Heart right ventricle (tissue), 16 donors: ENCODE measurements at regions not wholly inside any gene's neighbourhood (a gene's known extent, or its start where the extent isn't known, plus 50 kb on each side); places are given as distances from the start of the nearest gene placed in this dataset.

Experiments used
- ATAC-seq, 8 donors: fragments of 200-7000 bp; cut with Tn5 transposase; one replicate each; pipeline ENCODE4 v1.9.1; 2020; ENCODE audit warnings: mild to moderate bottlenecking in 8 of 8, moderate library complexity in 8 of 8, moderate number of reproducible peaks in 1 of 8
- DNase-seq, 2 donors: peaks; one replicate each; pipeline ENCODE4 v3.0.0-alpha.2; 2020
- H3K27ac ChIP-seq, 10 donors: fragments of 200-600 bp; sonication (generic) in 2 of 10; one replicate each; pipeline versions ENCODE4 v1.5.0 to v1.8.0; 2020 to 2022; ENCODE audit warnings: mild to moderate bottlenecking in 3 of 10
- H3K27me3 ChIP-seq, 7 donors: fragments of 200-600 bp; one replicate each; pipeline ENCODE4 v1.8.0; 2021 to 2022; ENCODE audit warnings: mild to moderate bottlenecking in 2 of 7
- H3K36me3 ChIP-seq, 9 donors: fragments of 200-600 bp; sonication (generic) in 1 of 9; one replicate each; pipeline versions ENCODE4 v1.5.0 to v1.8.0; 2020 to 2022; ENCODE audit warnings: mild to moderate bottlenecking in 2 of 9
- H3K4me1 ChIP-seq, 9 donors: fragments of 200-600 bp; sonication (generic) in 1 of 9; one replicate each; pipeline versions ENCODE4 v1.5.0 to v1.8.0; 2020 to 2022; ENCODE audit warnings: mild to moderate bottlenecking in 4 of 9
- H3K4me3 ChIP-seq, 10 donors: fragments of 200-600 bp; sonication (generic) in 2 of 10; one replicate each; pipeline versions ENCODE4 v1.5.0 to v1.8.0; 2020 to 2022; ENCODE audit warnings: mild to moderate bottlenecking in 7 of 10, moderate library complexity in 2 of 10
- H3K9me3 ChIP-seq, 11 donors: fragments of 200-600 bp in 10 of 11; sonication (generic) in 2 of 11; one replicate each; pipeline versions ENCODE4 v1.5.0 to v1.8.0; 2013 to 2022; ENCODE audit warnings: mild to moderate bottlenecking in 2 of 11, control low read depth in 1 of 11, moderate library complexity in 1 of 11
- CTCF ChIP-seq, 9 donors: fragments of 200-600 bp; sonication (generic) in 2 of 9; IDR thresholded peaks; one replicate each; pipeline versions ENCODE4 v1.5.0 to v1.8.0; 2021 to 2022; ENCODE audit warnings: antibody characterized with exemption in 9 of 9, mild to moderate bottlenecking in 5 of 9, moderate library complexity in 1 of 9
- WGBS, 2 donors: extraction: QIAGEN DNeasy Blood & Tissue Kit; methylation state at CpG; one replicate each; pipeline ENCODE4 v1.1.7; 2013; ENCODE audit warnings: inconsistent platforms in 1 of 2; 5-methylcytosine and 5-hydroxymethylcytosine counted together
- intact Hi-C, 10 donors: fragments of 100-400 bp; cut with DNase I; formaldehyde crosslinking; loops; one replicate each; pipeline versions ENCODE4 v1.11.1 to v1.14.2; 2022
- donor health status: Arrhythmogenic right ventricular cardiomyopathy.
- donor health status: ischemic (EF 13 %, LVEDD 7.1; RV severe dilation, severe dysfunction).
- donor health status: healthy with polysubstance abuse.
- donor health status: DM: no; HTN: yes; CAD: no.
- donor health status: DM: no; HTN: no; CAD: no.
- donor health status: ischemic (EF 25% LVEDD 6.9; RV normal size, moderate dysfunction).
- donor health status: ischemic (EF 25% LVEDD 5.7; RV mildly dilated, moderate dysfunction).
- donor health status: healthy.
- donor health status: DM: yes; HTN: yes; CAD: no.
- donor health status: Ischemic cardiomyopathy.
- donor health status: ischemic (EF 35%, LVEDD 5.7; RV mildly dilated, moderate dysfunction).
- donor health status: nonischemic (EF 11% LVEDD 7.7; RV severe dilation, severe dysfunction).
- donor health status: DM: yes; HTN: yes; CAD: no.
- donor health status: PGD.
- donor health status: ischemic (EF 29% LVEDD 5.4; RV normal size, mild dysfunction).
- donor health status: nonischemic (EF 23%, LVEDD 6.1; RV moderate dilation, normal function).

- Histone ChIP-seq H3K27me3 (no peaks in the 10 kb centered on the region), H3K9me3 (no peaks in the 10 kb centered on the region), H3K27ac (no peak overlapping the region), H3K4me1 (peaks cover 0 to 19% (median 2%) of the 10 kb centered on the region in 9 donors), H3K4me3 (no peak overlapping the region), H3K36me3 (no peaks in the 10 kb centered on the region)
- intact Hi-C loops, result no loop called here
- TF ChIP-seq CTCF (IDR thresholded peaks at IDR 0.05), result no peak
- ATAC-seq (no peak), DNase-seq (no peak)
- WGBS, 2 donors, result 68 to 74% methylated on average over 16 of the region's 16 CpGs
Measured at GRCh38 chr16:86910161-86910769, 331.9 kb downstream of the FOXL1 start.

GRCh38 chr16:86911437-86911958 lies 333.1 kb downstream of the FOXL1 start:
- no peak for TF ChIP-seq CTCF (IDR thresholded peaks at IDR 0.05)
- intact Hi-C loops, result no loop called here
- Histone ChIP-seq H3K4me1 (peaks cover 0 to 27% (median 5%) of the 10 kb centered on the region in 9 donors), H3K4me3 (no peak overlapping the region), H3K36me3 (no peaks in the 10 kb centered on the region), H3K27me3 (no peaks in the 10 kb centered on the region), H3K27ac (no peak overlapping the region), H3K9me3 (no peaks in the 10 kb centered on the region)
- DNase-seq (no peak), ATAC-seq (no peak)
- WGBS, 2 donors, result 63 to 77% methylated on average over 4 of the region's 4 CpGs

- Histone ChIP-seq H3K27me3 (no peaks in the 10 kb centered on the region), H3K9me3 (no peaks in the 10 kb centered on the region), H3K27ac (no peak overlapping the region), H3K4me3 (no peak overlapping the region), H3K36me3 (no peaks in the 10 kb centered on the region), H3K4me1 (peaks cover 0 to 27% (median 5%) of the 10 kb centered on the region in 9 donors)
- intact Hi-C loops, result no loop called here
- no peak for ATAC-seq
- no peak for DNase-seq
- 96 to 97% methylated on average over 7 of the region's 7 CpGs for WGBS, 2 donors
- no peak for TF ChIP-seq CTCF (IDR thresholded peaks at IDR 0.05)
Measured at GRCh38 chr16:86913886-86914285, 335.5 kb downstream of the FOXL1 start.

- TF ChIP-seq CTCF (IDR thresholded peaks at IDR 0.05), result no peak
- no peaks in the 10 kb centered on the region for H3K36me3 ChIP-seq
- peak in 1 of 8 donors; percentile 57 for ATAC-seq
- intact Hi-C loops, result loop anchor here in 1 of 10 donors (5.0 kb wide), 1 partner anchor 62 kb away; no protein-coding TSS in a partner anchor
- WGBS, 2 donors, result 55 to 73% methylated on average over 18 of the region's 18 CpGs
- H3K9me3 ChIP-seq, result peaks cover 0 to 1% (median 0%) of the 10 kb centered on the region in 11 donors
- no peak for DNase-seq
- no peak overlapping the region for H3K27ac ChIP-seq
- peaks cover 0 to 27% (median 5%) of the 10 kb centered on the region in 9 donors for H3K4me1 ChIP-seq
- H3K27me3 ChIP-seq, result no peaks in the 10 kb centered on the region
- H3K4me3 ChIP-seq, result no peak overlapping the region
Measured at GRCh38 chr16:86914876-86915717, 336.7 kb downstream of the FOXL1 start.
